Breast epithelium (tissue), 4 donors: ENCODE measurements at regions not wholly inside any gene's neighbourhood (a gene's known extent, or its start where the extent isn't known, plus 50 kb on each side); places are given as distances from the start of the nearest gene placed in this dataset.

ENCODE experiments used
- DNase-seq, 2 donors: peaks; one replicate each; pipeline ENCODE4 v3.0.0-alpha.2; 2019; ENCODE audit warnings: low spot score in 2 of 2
- H3K27ac ChIP-seq, 2 donors: fragments of 200-600 bp; sonication (generic) in 1 of 2; one replicate each; pipeline ENCODE4 v1.5.1; 2016 to 2019; ENCODE audit warnings: mild to moderate bottlenecking in 1 of 2
- H3K27me3 ChIP-seq, 2 donors: fragments of 200-600 bp; sonication (generic) in 1 of 2; one replicate each; pipeline versions ENCODE4 v1.5.1 to v1.6.0; 2017 to 2019; ENCODE audit warnings: control low read depth in 1 of 2, mild to moderate bottlenecking in 1 of 2
- H3K36me3 ChIP-seq: fragments of 200-600 bp; one replicate; pipeline ENCODE4 v1.5.1; 2019
- H3K4me1 ChIP-seq, 2 donors: fragments of 200-600 bp; sonication (generic); one replicate each; pipeline ENCODE4 v1.5.1; 2016 to 2019; ENCODE audit warnings: control low read depth in 1 of 2
- H3K4me3 ChIP-seq, 3 donors: fragments of 200-600 bp; sonication (generic); 1 replicate in 2 of 3; 2 replicates in 1 of 3; pipeline ENCODE4 v1.5.1; 2016 to 2019; ENCODE audit warnings: mild to moderate bottlenecking in 3 of 3, moderate library complexity in 2 of 3
- H3K9me3 ChIP-seq, 2 donors: fragments of 200-600 bp; sonication (generic) in 1 of 2; one replicate each; pipeline ENCODE4 v1.5.1; 2016 to 2019; ENCODE audit warnings: control low read depth in 1 of 2
- CTCF ChIP-seq, 3 donors: fragments of 450-650 bp; IDR thresholded peaks; one replicate each; pipeline ENCODE4 v1.5.1; 2016 to 2017; ENCODE audit warnings: antibody characterized with exemption in 3 of 3, mild to moderate bottlenecking in 3 of 3, moderate library complexity in 3 of 3
- POLR2A ChIP-seq: fragments of 450-650 bp; IDR thresholded peaks from one replicate; pipeline ENCODE4 v1.6.1; 2016; ENCODE audit warnings: antibody characterized with exemption, mild to moderate bottlenecking, moderate library complexity
- POLR2AphosphoS5 ChIP-seq, 3 donors: sonication (generic); formaldehyde crosslinking; IDR thresholded peaks; one replicate each; pipeline ENCODE4 v1.6.1; 2017; ENCODE audit warnings: antibody characterized with exemption in 3 of 3
- intact Hi-C: fragments of 100-400 bp; cut with DNase I; formaldehyde crosslinking; loops from one replicate; pipeline ENCODE4 v1.15.1; 2023; ENCODE audit warnings: low total_unique reads

- TF ChIP-seq POLR2A, result no peak
Observed at GRCh38 chr18:70758780-70759179, 469.9 kb downstream of the SOCS6 start.

GRCh38 chr18:70754486-70754885, 465.6 kb downstream of the SOCS6 start:
- Histone ChIP-seq H3K27me3 (no peaks in the 10 kb centered on the region), H3K4me1 (no peaks in the 10 kb centered on the region), H3K9me3 (no peaks in the 10 kb centered on the region), H3K4me3 (no peak overlapping the region), H3K36me3 (no peaks in the 10 kb centered on the region), H3K27ac (no peak overlapping the region)
- intact Hi-C loops, result no loop called here
- no peak for TF ChIP-seq POLR2A
- no peak for TF ChIP-seq CTCF (IDR thresholded peaks at IDR 0.05)
- TF ChIP-seq POLR2AphosphoS5 (IDR thresholded peaks at IDR 0.05), result no peak
- no peak for DNase-seq

More at GRCh38 chr18:70758780-70759179, 469.9 kb downstream of the SOCS6 start:
- no peak overlapping the region for H3K27ac ChIP-seq
- H3K4me1 ChIP-seq, result no peaks in the 10 kb centered on the region
- intact Hi-C loops, result no loop called here
- H3K27me3 ChIP-seq, result no peaks in the 10 kb centered on the region
- H3K4me3 ChIP-seq, result no peak overlapping the region
- H3K9me3 ChIP-seq, result no peaks in the 10 kb centered on the region
- no peak for DNase-seq
- no peaks in the 10 kb centered on the region for H3K36me3 ChIP-seq

GRCh38 chr18:70732916-70733315, 444.1 kb downstream of the SOCS6 start:
- no peaks in the 10 kb centered on the region for H3K4me1 ChIP-seq
- DNase-seq, result no peak
- no peak overlapping the region for H3K4me3 ChIP-seq
- intact Hi-C loops, result no loop called here
- H3K36me3 ChIP-seq, result no peaks in the 10 kb centered on the region
- H3K27me3 ChIP-seq, result no peaks in the 10 kb centered on the region
- no peak for TF ChIP-seq CTCF (IDR thresholded peaks at IDR 0.05)
- TF ChIP-seq POLR2AphosphoS5 (IDR thresholded peaks at IDR 0.05), result no peak
- TF ChIP-seq POLR2A, result no peak
- no peak overlapping the region for H3K27ac ChIP-seq
- H3K9me3 ChIP-seq, result peaks cover 5 to 6% of the 10 kb centered on the region in 2 donors

- H3K4me1 ChIP-seq, result no peaks in the 10 kb centered on the region
- TF ChIP-seq POLR2A (no peak), POLR2AphosphoS5 (IDR thresholded peaks at IDR 0.05) (no peak), CTCF (IDR thresholded peaks at IDR 0.05) (no peak)
- peaks cover 5 to 6% of the 10 kb centered on the region in 2 donors for H3K9me3 ChIP-seq
- no peak for DNase-seq
- H3K4me3 ChIP-seq, result no peak overlapping the region
- no peaks in the 10 kb centered on the region for H3K27me3 ChIP-seq
- no peak overlapping the region for H3K27ac ChIP-seq
- intact Hi-C loops, result no loop called here
- H3K36me3 ChIP-seq, result no peaks in the 10 kb centered on the region
Observed at GRCh38 chr18:70732188-70732587, 443.3 kb downstream of the SOCS6 start.

- intact Hi-C loops, result loop anchor here (1.0 kb wide), 1 partner anchor 7 kb away; no protein-coding TSS in a partner anchor
- H3K27ac ChIP-seq, result no peak overlapping the region
- H3K36me3 ChIP-seq, result no peaks in the 10 kb centered on the region
- TF ChIP-seq POLR2AphosphoS5 (IDR thresholded peaks at IDR 0.05) (no peak), CTCF (IDR thresholded peaks at IDR 0.05) (no peak), POLR2A (no peak)
- no peak overlapping the region for H3K4me3 ChIP-seq
- no peak for DNase-seq
- peaks cover 0 to 6% of the 10 kb centered on the region in 2 donors for H3K9me3 ChIP-seq
- no peaks in the 10 kb centered on the region for H3K4me1 ChIP-seq
- H3K27me3 ChIP-seq, result no peaks in the 10 kb centered on the region
Observed at GRCh38 chr18:70720607-70721006, 431.8 kb downstream of the SOCS6 start.

GRCh38 chr18:70709720-70710119, 420.9 kb downstream of the SOCS6 start:
- Histone ChIP-seq H3K9me3 (no peaks in the 10 kb centered on the region), H3K27ac (no peak overlapping the region), H3K4me1 (no peaks in the 10 kb centered on the region), H3K36me3 (no peaks in the 10 kb centered on the region), H3K27me3 (no peaks in the 10 kb centered on the region), H3K4me3 (no peak overlapping the region)
- intact Hi-C loops, result no loop called here
- no peak for DNase-seq
- TF ChIP-seq CTCF (IDR thresholded peaks at IDR 0.05), result no peak
